Fibroblast of mammary gland (primary cell): ENCODE measurements at regions not wholly inside any gene's neighbourhood (a gene's known extent, or its start where the extent isn't known, plus 50 kb on each side); places are given as distances from the start of the nearest gene placed in this dataset.

Source experiments
- DNase-seq: peaks from one replicate; pipeline ENCODE4 v3.0.0-alpha.2; 2010; ENCODE audit warnings: low read depth
- H3K4me3 ChIP-seq: 2 replicates; pipeline ENCODE4 v1.5.1; 2011; ENCODE audit warnings: low read depth, mild to moderate bottlenecking, low read length, moderate library complexity; ENCODE audit not compliant: control insufficient read depth
- TF ChIP-seq, protein P1 (sequence below): conservative IDR thresholded peaks from 2 replicates; pipeline ENCODE4 v1.5.1; 2011; ENCODE audit warnings: low read depth, low read length, inconsistent platforms; ENCODE audit not compliant: control insufficient read depth, insufficient read depth

- TF ChIP-seq, protein P1, sequence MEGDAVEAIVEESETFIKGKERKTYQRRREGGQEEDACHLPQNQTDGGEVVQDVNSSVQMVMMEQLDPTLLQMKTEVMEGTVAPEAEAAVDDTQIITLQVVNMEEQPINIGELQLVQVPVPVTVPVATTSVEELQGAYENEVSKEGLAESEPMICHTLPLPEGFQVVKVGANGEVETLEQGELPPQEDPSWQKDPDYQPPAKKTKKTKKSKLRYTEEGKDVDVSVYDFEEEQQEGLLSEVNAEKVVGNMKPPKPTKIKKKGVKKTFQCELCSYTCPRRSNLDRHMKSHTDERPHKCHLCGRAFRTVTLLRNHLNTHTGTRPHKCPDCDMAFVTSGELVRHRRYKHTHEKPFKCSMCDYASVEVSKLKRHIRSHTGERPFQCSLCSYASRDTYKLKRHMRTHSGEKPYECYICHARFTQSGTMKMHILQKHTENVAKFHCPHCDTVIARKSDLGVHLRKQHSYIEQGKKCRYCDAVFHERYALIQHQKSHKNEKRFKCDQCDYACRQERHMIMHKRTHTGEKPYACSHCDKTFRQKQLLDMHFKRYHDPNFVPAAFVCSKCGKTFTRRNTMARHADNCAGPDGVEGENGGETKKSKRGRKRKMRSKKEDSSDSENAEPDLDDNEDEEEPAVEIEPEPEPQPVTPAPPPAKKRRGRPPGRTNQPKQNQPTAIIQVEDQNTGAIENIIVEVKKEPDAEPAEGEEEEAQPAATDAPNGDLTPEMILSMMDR = no peak
- DNase-seq = peak; percentile 25
- no peak overlapping the region for H3K4me3 ChIP-seq
Measured at GRCh38 chr10:6953271-6953801, 373.3 kb upstream of the PRKCQ start.

- TF ChIP-seq, protein P1 = no peak
- no peak overlapping the region for H3K4me3 ChIP-seq
- no peak for DNase-seq
Measured at GRCh38 chr10:6951732-6952131, 371.7 kb upstream of the PRKCQ start.

DNA sequence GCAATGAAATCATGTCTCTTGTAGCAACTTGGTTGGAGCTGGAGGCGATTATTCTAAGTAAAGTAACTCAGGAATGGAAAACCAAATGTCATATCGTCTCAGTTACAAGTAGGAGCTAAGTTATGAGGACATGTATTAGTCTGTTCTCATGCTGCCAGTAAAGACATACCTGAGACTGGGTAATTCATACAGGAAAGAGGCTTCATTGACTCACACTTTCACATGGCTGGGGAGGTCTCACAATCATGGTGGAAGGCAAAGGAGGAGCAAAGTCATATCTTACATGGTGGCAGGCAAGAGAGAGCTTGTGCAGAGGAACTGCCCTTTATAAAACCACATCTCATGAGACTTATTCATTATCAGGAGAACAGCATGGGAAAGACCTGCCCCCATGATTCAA is 370.1 kb upstream of the PRKCQ start:
- no peak for DNase-seq
- TF ChIP-seq, protein P1 = no peak
- H3K4me3 ChIP-seq = no peak overlapping the region

DNA sequence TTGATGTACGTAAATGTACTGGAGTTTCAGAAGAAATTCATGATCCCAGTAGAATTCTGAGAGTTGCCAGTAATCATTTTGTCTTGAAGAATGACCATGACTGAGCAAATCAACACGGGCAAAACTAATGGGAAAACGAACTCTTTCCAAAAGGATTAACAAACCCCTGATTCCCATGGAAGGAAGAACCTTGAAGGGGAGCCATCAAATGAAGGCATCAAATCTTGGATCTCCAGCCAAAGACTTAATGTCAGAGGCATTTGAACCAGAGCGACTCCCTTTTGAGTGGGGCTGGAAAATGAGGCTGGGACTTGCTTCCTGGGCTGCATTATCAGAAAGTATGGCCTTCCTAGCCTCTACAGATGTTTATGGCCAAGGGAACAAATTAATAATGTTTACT is 364.4 kb upstream of the PRKCQ start:
- DNase-seq = no peak
- TF ChIP-seq, protein P1 = no peak
- no peak overlapping the region for H3K4me3 ChIP-seq

- TF ChIP-seq, protein P1 = no peak
- H3K4me3 ChIP-seq = no peak overlapping the region
- no peak for DNase-seq
Measured at GRCh38 chr10:6938384-6938783, 358.3 kb upstream of the PRKCQ start.

DNA sequence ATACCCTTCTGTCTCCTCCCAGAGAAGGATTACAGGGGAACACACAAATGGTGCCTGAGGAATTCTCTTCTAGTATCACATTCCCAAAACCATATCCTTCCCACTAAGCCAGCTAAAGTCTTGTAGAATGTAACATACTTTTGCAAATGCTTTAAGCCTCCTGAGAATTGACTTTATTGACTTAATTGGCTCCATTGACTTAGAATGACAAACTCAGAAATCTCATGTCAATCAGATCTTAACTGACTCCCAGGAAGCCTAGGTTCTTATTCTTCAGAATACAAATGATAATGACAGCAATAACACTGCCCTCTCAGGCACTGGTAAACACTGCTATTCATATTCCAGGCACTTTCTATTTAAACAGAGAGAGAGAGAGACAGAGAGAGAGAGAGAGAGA is 356.9 kb upstream of the PRKCQ start:
- DNase-seq = no peak
- TF ChIP-seq, protein P1 = no peak
- no peak overlapping the region for H3K4me3 ChIP-seq

GRCh38 chr10:6929148-6929830 is 349.2 kb upstream of the PRKCQ start:
- TF ChIP-seq, protein P1 = no peak
- no peak for DNase-seq

More at GRCh38 chr10:6929148-6929830, 349.2 kb upstream of the PRKCQ start:
- H3K4me3 ChIP-seq = no peak overlapping the region
